Activated CD4-positive, alpha-beta T cell treated with anti-CD3 and anti-CD28 coated beads, Interleukin-2, amount 10 ng/mL, durations not matched to agents 24 days and 14 days (primary cell): ENCODE measurements at regions not wholly inside any gene's neighbourhood (a gene's known extent, or its start where the extent isn't known, plus 50 kb on each side); places are given as distances from the start of the nearest gene placed in this dataset.
"Not testable (repeated sequence)": the region's sequence is repeated elsewhere in the genome, so short reads cannot be mapped to it uniquely, and the experiment has no call there.

Source experiments
- DNase-seq: peaks from one replicate; pipeline ENCODE4 v3.0.0; 2022
- H3K27ac Mint-ChIP-seq: one replicate; pipeline ENCODE4 v1.8.0; 2022; ENCODE audit warnings: mild to moderate bottlenecking, mixed read lengths
- H3K27me3 Mint-ChIP-seq: one replicate; pipeline ENCODE4 v1.8.0; 2022; ENCODE audit warnings: mixed read lengths
- H3K36me3 Mint-ChIP-seq: one replicate; pipeline ENCODE4 v1.8.0; 2022; ENCODE audit warnings: low read depth, mild to moderate bottlenecking, mixed read lengths
- H3K4me1 Mint-ChIP-seq: one replicate; pipeline ENCODE4 v1.8.0; 2021; ENCODE audit warnings: mixed read lengths
- H3K4me3 Mint-ChIP-seq: one replicate; pipeline ENCODE4 v1.8.0; 2022; ENCODE audit warnings: mild to moderate bottlenecking, moderate library complexity, mixed read lengths
- H3K9me3 Mint-ChIP-seq: one replicate; pipeline ENCODE4 v1.8.0; 2021; ENCODE audit warnings: mixed read lengths
- intact Hi-C: fragments of 100-400 bp; cut with micrococcal nuclease; formaldehyde crosslinking; loops from one replicate; pipeline ENCODE4 v1.15.1; 2023

GRCh38 chr20:51271289-51271688 lies 248.4 kb upstream of the KCNG1 start:
- H3K9me3 Mint-ChIP-seq, H3K27ac Mint-ChIP-seq, H3K36me3 Mint-ChIP-seq, DNase-seq, H3K4me3 Mint-ChIP-seq, H3K4me1 Mint-ChIP-seq, intact Hi-C loops: not testable (repeated sequence)
- peaks cover 14% of the 10 kb centered on the region for H3K27me3 Mint-ChIP-seq

- H3K27ac Mint-ChIP-seq: no peak overlapping the region
- peaks cover 5% of the 10 kb centered on the region for H3K9me3 Mint-ChIP-seq
- no peak for DNase-seq
- intact Hi-C loops: no loop called here
- no peak overlapping the region for H3K4me3 Mint-ChIP-seq
- H3K27me3 Mint-ChIP-seq: peaks cover 8% of the 10 kb centered on the region
- no peaks in the 10 kb centered on the region for H3K36me3 Mint-ChIP-seq
- H3K4me1 Mint-ChIP-seq: no peaks in the 10 kb centered on the region
Observed at GRCh38 chr20:51269671-51270070, 246.8 kb upstream of the KCNG1 start.

- Mint-ChIP-seq H3K27ac (no peak overlapping the region), H3K27me3 (peaks cover 6% of the 10 kb centered on the region), H3K9me3 (peaks cover 5% of the 10 kb centered on the region), H3K4me3 (no peak overlapping the region), H3K4me1 (no peaks in the 10 kb centered on the region), H3K36me3 (no peaks in the 10 kb centered on the region)
- DNase-seq: no peak
- intact Hi-C loops: no loop called here
Observed at GRCh38 chr20:51267679-51268078, 244.8 kb upstream of the KCNG1 start.

- no peak for DNase-seq
- no peaks in the 10 kb centered on the region for H3K36me3 Mint-ChIP-seq
Observed at GRCh38 chr20:51266353-51266752, 243.4 kb upstream of the KCNG1 start.

GRCh38 chr20:51265361-51265760 lies 242.5 kb upstream of the KCNG1 start:
- no peak overlapping the region for H3K4me3 Mint-ChIP-seq
- H3K27ac Mint-ChIP-seq: no peak overlapping the region
- DNase-seq: no peak
- intact Hi-C loops: no loop called here
- H3K36me3 Mint-ChIP-seq: no peaks in the 10 kb centered on the region
- peaks cover 5% of the 10 kb centered on the region for H3K9me3 Mint-ChIP-seq
- no peaks in the 10 kb centered on the region for H3K4me1 Mint-ChIP-seq
- H3K27me3 Mint-ChIP-seq: peaks cover 5% of the 10 kb centered on the region

More at GRCh38 chr20:51266353-51266752, 243.4 kb upstream of the KCNG1 start:
- Mint-ChIP-seq H3K4me3 (no peak overlapping the region), H3K9me3 (peaks cover 5% of the 10 kb centered on the region), H3K27me3 (peaks cover 5% of the 10 kb centered on the region), H3K27ac (no peak overlapping the region), H3K4me1 (no peaks in the 10 kb centered on the region)
- intact Hi-C loops: no loop called here

- no peaks in the 10 kb centered on the region for H3K4me1 Mint-ChIP-seq
- peaks cover 7% of the 10 kb centered on the region for H3K27me3 Mint-ChIP-seq
- DNase-seq: no peak
- no peak overlapping the region for H3K27ac Mint-ChIP-seq
- intact Hi-C loops: no loop called here
- no peak overlapping the region for H3K4me3 Mint-ChIP-seq
- H3K9me3 Mint-ChIP-seq: peaks cover 5% of the 10 kb centered on the region
- no peaks in the 10 kb centered on the region for H3K36me3 Mint-ChIP-seq
Observed at GRCh38 chr20:51262240-51262639, 239.3 kb upstream of the KCNG1 start.

- no peak overlapping the region for H3K27ac Mint-ChIP-seq
- H3K4me1 Mint-ChIP-seq: no peaks in the 10 kb centered on the region
- intact Hi-C loops: no loop called here
Observed at GRCh38 chr20:51259455-51259854, 236.5 kb upstream of the KCNG1 start.

GRCh38 chr20:51258582-51259165 lies 235.8 kb upstream of the KCNG1 start:
- Mint-ChIP-seq H3K27ac (no peak overlapping the region), H3K36me3 (no peaks in the 10 kb centered on the region), H3K4me1 (no peaks in the 10 kb centered on the region), H3K9me3 (no peaks in the 10 kb centered on the region), H3K27me3 (peaks cover 7% of the 10 kb centered on the region), H3K4me3 (no peak overlapping the region)
- intact Hi-C loops: no loop called here
- DNase-seq: no peak

More at GRCh38 chr20:51259455-51259854, 236.5 kb upstream of the KCNG1 start:
- Mint-ChIP-seq H3K27me3 (peaks cover 7% of the 10 kb centered on the region), H3K9me3 (no peaks in the 10 kb centered on the region), H3K4me3 (no peak overlapping the region), H3K36me3 (no peaks in the 10 kb centered on the region)
- DNase-seq: no peak

- intact Hi-C loops: no loop called here
- no peaks in the 10 kb centered on the region for H3K4me1 Mint-ChIP-seq
- peaks cover 6% of the 10 kb centered on the region for H3K27me3 Mint-ChIP-seq
- H3K27ac Mint-ChIP-seq: no peak overlapping the region
- DNase-seq: no peak
- no peak overlapping the region for H3K4me3 Mint-ChIP-seq
- no peaks in the 10 kb centered on the region for H3K9me3 Mint-ChIP-seq
- H3K36me3 Mint-ChIP-seq: no peaks in the 10 kb centered on the region
Observed at GRCh38 chr20:51255417-51255816, 232.5 kb upstream of the KCNG1 start.

- Mint-ChIP-seq H3K4me1 (no peaks in the 10 kb centered on the region), H3K36me3 (no peaks in the 10 kb centered on the region), H3K27ac (no peak overlapping the region), H3K27me3 (peaks cover 6% of the 10 kb centered on the region), H3K4me3 (no peak overlapping the region), H3K9me3 (no peaks in the 10 kb centered on the region)
- intact Hi-C loops: no loop called here
- no peak for DNase-seq
Observed at GRCh38 chr20:51253280-51253679, 230.4 kb upstream of the KCNG1 start.

- no peak overlapping the region for H3K27ac Mint-ChIP-seq
- no peak for DNase-seq
- no peak overlapping the region for H3K4me3 Mint-ChIP-seq
- H3K27me3 Mint-ChIP-seq: peaks cover 4% of the 10 kb centered on the region
- no peaks in the 10 kb centered on the region for H3K36me3 Mint-ChIP-seq
- intact Hi-C loops: no loop called here
- no peaks in the 10 kb centered on the region for H3K9me3 Mint-ChIP-seq
- H3K4me1 Mint-ChIP-seq: no peaks in the 10 kb centered on the region
Observed at GRCh38 chr20:51249781-51250180, 226.9 kb upstream of the KCNG1 start.

- Mint-ChIP-seq H3K4me1 (no peaks in the 10 kb centered on the region), H3K9me3 (no peaks in the 10 kb centered on the region), H3K4me3 (no peak overlapping the region), H3K36me3 (no peaks in the 10 kb centered on the region), H3K27ac (no peak overlapping the region), H3K27me3 (peaks cover 4% of the 10 kb centered on the region)
- no peak for DNase-seq
- intact Hi-C loops: no loop called here
Observed at GRCh38 chr20:51249215-51249614, 226.3 kb upstream of the KCNG1 start.

- intact Hi-C loops: no loop called here
- H3K27ac Mint-ChIP-seq: no peak overlapping the region
- no peak for DNase-seq
- H3K4me1 Mint-ChIP-seq: no peaks in the 10 kb centered on the region
- no peak overlapping the region for H3K4me3 Mint-ChIP-seq
- H3K36me3 Mint-ChIP-seq: no peaks in the 10 kb centered on the region
- peaks cover 6% of the 10 kb centered on the region for H3K27me3 Mint-ChIP-seq
- H3K9me3 Mint-ChIP-seq: peaks cover 9% of the 10 kb centered on the region
Observed at GRCh38 chr20:51244466-51244865, 221.6 kb upstream of the KCNG1 start.

GRCh38 chr20:51238675-51239305 lies 215.9 kb upstream of the KCNG1 start:
- Mint-ChIP-seq H3K4me1 (no peaks in the 10 kb centered on the region), H3K27ac (no peak overlapping the region), H3K4me3 (no peak overlapping the region), H3K27me3 (peaks cover 13% of the 10 kb centered on the region), H3K9me3 (peaks cover 9% of the 10 kb centered on the region), H3K36me3 (no peaks in the 10 kb centered on the region)
- intact Hi-C loops: no loop called here
- DNase-seq: no peak

GRCh38 chr20:51237791-51238190 lies 214.9 kb upstream of the KCNG1 start:
- Mint-ChIP-seq H3K4me3 (no peak overlapping the region), H3K27me3 (peaks cover 13% of the 10 kb centered on the region), H3K4me1 (no peaks in the 10 kb centered on the region), H3K27ac (no peak overlapping the region), H3K9me3 (peaks cover 1% of the 10 kb centered on the region), H3K36me3 (no peaks in the 10 kb centered on the region)
- DNase-seq: no peak
- intact Hi-C loops: no loop called here
